Left lobe of liver (tissue), 2 donors: ENCODE measurements at regions not wholly inside any gene's neighbourhood (a gene's known extent, or its start where the extent isn't known, plus 50 kb on each side); places are given as distances from the start of the nearest gene placed in this dataset.
A peak's percentile ranks its signal among the peaks of the same experiment; 100 is the strongest.

Experiments
- ATAC-seq: fragments of 200-7000 bp; cut with Tn5 transposase; one replicate; pipeline ENCODE4 v1.9.1; 2020; ENCODE audit warnings: mild to moderate bottlenecking, moderate library complexity
- DNase-seq: peaks from one replicate; pipeline ENCODE4 v3.0.0-alpha.2; 2020; ENCODE audit warnings: low spot score
- donor health status: DM: no; HTN: no; CAD: no; lungs with moderate emphysema.
- donor health status: DM: no; HTN: yes; CAD: no.

DNA sequence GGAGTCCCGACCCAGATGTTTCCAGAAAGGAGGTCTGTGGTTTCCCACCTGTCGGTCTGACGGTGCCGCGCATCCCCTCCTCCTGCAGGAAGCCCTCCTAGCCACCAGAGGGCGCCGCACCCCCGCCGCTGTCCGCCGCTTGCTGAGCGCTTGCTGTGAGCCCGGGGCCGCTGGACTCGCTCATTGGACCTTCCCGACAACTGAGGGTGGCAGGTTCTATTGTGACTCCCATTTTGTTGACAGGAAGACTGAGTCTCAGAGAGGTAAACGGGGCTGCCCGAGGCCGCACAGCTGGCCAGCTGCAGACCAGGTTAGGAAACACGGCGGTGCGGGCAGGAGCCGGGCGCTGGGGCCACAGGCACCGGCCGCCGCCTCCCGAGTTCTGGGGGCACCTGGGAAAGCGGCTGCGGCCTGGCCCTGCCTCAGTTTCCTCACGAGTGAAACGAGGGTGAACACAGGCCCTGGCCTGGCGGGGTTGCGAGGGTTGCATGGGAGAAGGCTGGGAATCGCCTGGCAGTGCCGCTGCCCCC, 191.1 kb upstream of the CIBAR2 start:
- DNase-seq (peak; percentile 69), ATAC-seq (peak; percentile 54)

DNA sequence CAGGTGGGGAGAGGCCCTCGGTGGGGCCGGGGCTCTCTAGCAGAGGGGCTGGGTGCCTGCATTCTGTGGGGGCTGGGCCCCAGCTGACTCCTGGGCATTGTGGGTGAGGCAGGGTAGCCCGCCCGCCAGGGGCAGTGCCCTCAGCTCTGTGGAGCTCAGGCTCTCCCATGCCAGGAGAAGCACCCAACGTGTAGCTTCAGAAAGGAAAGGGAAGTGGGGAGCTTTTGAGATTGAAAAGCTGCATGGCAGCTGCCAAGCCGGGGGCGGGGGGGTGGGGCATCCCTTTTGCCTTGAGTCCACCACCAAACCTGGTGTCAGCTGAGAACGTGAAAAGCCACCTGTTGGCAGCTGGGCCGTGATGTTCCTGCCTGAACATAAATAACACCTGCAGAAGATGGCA, 192.1 kb upstream of the CIBAR2 start:
- no peak for DNase-seq
- no peak for ATAC-seq

DNA sequence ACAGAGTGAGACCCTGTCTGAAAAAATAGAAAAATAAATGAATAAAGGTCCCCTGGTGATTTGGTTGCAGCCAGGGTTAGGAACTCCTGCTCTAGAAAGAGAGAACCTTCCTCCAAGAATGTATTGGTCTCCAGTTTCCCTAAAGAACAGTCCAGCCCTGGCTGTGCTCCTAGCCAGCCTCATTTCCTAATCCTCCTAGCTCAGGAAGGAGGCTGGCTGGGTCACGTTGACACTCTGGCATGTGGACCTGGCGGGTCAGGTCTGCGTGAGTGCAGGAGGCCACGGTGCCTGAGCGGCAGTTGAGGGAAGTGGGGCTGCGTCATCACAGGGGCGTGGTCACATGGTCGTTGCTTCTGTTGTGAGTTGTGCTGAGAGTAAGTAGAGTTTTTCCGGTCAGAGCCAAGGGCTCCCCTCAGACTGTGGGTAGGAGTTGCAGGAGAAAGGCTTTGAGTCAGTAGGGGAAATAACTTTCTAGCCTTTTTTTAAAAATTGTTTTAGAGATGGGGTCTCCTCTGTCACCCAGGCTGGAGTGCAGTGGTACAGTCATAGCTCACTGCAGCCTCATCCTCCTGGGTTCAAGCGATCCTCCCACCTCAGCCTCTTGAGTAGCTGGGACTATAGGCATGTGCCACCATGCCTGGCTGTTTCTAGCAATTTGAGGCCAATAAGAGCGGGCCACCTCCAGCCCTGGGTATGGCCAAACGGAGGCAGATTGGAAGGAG, 194.0 kb upstream of the CIBAR2 start:
- ATAC-seq: peak; percentile 76
- peak; percentile 95 for DNase-seq

DNA sequence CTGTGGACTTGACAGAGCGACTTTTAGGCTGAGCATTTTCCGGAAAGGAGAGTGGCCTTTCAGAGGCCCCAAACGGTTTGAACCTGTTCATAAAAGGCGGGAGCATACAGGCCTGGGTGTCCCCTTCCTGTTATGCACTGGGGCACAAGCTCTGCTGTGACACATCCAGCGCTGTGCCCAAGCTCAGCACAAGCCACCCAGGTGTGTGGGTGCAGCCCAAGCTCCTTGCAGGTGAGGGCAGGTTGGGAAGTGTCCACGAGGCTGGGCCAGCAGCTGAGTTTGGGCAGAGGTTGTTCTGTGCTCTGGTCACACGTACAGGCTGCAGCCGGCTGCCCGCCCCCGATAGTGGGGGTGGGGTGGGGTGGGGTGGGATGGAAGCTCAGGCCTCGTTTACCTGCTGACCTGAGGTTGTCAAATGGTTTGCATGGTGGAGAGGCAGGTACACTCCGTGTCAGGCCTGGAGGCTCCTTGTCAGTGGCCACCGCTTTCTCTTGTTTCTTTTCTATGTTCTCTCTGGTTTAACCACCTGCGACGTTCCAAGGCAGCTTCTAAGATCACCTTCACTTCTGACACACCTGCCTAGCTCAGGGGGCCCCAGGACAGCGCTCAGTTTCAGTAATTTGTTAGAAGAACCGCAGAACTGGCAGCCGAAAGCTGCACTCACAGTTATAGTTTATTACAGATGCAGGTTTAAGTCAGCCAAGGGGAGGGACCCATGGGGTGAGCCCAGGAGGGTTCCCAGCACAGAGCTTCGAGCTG, 194.7 kb upstream of the CIBAR2 start:
- ATAC-seq: peak; percentile 11
- no peak for DNase-seq

DNA sequence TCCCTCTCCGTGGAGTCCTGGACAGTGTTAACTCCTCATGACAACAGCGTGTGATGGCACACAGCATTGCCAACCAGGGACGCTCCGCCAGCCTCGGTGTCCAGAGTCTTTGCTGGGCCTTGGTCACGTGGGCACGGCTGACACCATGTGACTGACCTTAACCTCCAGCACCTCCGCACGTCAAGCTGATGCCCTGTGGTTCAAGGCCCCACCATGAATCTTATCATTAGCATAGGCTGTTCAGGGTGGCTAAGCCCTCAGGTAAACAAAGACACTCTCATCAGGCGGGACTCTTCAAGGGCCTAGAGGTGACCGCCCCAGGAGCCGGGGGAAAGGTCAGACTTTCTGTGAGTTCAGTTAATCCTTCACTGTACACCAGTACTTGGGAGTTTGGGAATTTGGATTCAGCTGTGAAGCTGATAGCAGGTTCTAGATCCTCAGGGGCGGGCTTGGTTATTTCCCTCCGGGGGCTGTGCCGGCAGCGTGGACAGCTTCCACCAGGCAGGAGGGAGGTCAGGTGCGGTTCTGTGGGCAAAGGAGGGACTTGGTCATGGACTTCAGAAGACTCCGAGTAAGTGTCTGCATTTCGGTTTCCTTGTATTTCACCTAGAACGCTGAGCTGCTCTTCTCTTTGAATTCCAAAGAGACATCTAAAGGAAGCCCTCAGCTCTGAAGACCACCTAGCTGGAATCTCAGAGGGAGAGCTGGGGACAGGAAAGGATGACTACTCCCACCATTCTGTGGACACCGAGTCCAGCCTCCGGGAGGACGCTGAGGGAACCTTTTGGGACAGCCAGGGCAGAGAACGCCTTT, 195.5 kb upstream of the CIBAR2 start:
- DNase-seq: peak; percentile 88
- ATAC-seq: peak; percentile 67

DNA sequence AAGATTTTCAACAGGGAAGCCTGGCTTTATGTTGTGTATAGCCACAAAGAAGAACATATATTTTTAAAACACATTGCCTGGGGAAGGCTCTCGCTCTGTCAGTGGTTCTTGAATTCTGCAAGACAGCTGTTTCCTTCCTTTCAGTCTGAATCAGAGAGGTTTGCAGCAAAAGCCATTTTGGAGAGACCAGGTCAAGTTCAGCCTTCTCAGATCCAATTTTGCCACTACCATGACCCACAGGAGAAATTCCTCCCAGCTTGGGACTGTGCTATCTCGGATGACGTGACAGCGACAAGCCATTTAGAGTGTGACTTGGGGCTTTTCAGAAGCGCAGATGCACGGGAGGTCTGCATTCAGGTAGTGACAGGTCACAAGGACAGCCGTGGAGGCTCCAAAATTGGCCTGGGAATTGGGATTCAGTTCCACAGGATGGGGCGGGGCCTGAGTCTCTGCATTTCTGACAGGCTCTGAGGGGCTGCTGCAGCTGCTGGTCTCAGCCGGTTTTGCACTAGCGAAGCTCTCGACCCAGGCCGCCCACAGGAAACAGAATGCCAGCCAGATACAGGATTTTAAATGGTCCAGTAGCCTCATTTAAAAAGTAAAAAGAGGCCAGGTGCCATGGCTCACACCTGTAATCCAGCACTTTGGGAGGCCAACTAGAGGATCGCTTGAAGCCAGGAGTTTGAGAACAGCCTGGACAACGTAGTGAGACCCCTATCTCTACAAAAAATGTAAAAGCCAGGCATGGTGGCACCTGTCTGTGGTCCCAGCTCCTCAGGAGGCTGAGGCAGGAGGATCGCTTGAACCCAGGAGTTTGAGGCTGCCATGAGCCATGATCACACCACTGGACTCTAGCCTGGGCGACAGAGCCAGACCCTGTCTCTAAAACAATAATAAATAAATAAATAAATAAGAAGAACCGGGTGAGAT, 196.6 kb upstream of the CIBAR2 start:
- ATAC-seq: no peak
- DNase-seq: no peak

DNA sequence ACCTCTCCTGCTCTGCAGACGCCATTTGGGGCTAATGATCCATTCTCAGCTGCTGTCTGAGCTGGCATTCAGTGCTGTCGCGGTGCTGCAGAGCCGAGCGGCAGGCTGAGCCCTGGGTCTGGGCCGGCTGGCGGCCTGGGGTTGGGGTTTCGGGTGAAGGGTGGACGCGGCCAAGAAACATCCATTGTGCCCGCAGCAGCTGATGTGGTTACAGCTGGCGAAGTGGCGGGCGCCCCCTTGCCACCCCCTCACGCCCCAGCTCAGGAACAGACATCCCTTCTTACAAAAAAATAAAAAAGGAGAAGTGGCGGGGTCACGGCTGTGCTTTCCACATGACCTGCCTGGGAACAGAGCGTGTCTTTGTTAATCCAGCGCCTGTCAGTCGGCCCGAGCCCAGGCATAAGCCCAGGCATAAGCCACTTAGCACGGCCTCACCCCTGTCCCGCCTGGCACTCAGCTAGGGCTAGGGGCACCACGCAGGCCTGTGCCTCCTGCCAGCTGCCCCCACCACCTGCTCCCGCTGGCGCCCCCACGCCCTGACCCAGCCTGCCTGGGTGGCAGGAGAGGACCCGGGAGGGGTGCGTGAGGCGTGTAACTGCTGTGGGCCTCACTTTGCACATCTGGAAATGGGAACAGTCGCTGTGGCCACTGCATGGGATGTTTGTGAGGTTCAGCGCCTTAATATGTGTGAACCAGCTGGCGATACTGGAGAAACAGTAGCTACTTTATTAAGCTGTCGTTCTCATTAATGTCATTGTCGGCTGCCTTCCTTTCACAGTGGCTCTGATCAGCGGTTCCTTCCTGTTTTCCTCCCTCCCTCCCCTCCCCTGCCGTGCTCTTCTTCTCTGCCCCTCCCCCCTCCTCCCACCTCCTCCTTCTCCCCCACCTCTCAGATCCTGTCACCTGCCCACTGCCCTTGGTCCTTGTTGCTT, 197.7 kb upstream of the CIBAR2 start:
- DNase-seq (no peak), ATAC-seq (peak; percentile 8)

DNA sequence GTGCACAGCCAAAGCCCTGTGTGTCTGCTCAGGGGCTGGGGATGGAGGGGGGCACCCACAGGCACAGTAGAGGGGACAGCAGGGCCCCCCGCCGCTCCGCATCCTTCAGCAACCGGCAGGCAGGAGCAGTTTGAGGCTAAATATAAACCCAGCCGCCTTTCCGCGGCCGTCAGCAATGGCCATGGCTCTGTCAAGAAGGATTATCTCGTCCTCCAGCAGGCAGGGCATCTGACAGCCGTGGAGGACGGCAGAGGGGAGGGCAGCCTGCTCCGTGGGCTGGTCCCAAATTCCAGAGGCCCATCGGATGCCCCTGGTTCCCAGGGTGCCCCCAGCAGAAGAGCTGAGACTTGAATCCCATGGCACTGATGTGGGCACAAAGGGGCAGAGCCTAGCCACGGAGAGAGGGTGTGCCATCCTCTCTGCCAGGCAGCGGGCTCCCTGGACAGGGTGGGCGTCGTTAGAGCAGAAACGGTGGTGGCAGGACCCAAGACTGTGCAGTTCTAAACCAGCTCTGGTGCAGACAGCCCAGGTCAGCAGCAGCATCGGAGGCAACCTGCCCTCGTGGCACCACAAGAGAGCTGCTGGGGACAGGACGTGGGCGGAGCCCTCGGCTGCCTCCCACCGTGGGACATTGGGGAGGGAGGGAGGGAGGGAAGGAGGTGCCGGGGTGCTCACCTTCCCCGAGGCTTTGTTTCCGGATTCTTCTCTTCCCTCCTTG, 198.8 kb upstream of the CIBAR2 start:
- ATAC-seq (no peak), DNase-seq (no peak)

DNA sequence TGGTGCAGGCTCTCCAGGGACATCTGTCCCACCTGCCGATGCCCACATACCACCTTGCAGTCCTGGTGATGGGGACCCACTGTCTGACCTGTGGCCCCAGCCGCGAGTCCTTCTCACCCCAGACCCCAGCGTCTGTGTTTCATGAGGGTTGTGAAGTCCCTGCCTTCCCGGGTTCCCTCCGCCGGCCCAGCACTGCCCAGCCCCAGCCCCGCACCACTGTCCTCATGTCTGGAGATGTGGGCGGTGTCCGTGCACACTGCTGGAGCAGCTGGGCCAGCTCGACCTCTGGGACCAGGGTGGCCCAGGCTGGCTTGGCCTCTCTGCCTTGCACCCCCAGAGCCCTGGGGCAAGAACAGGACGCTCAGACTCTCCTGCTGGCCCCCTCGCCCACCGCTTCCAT, 199.5 kb upstream of the CIBAR2 start:
- ATAC-seq (no peak), DNase-seq (no peak)

DNA sequence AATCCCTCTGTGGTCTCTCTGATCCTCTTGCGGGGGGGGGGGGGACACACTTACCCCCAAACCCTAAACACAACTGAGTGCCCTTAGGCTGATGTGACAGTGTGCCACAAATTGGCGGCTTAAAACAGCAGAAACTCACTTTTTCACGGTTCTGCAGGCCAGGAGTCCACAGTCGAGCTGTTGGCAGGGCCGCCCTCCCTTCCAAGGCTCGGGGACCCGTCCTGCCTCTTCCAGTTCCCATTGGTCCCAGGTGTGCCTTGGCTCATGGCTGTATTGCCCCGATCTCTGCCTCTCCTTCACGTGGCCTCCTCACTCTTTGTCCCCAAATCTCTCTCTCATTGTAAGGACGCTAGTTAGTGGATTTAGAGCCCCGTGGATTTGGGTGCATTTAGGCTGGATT, 199.9 kb upstream of the CIBAR2 start:
- DNase-seq: no peak
- ATAC-seq: no peak

DNA sequence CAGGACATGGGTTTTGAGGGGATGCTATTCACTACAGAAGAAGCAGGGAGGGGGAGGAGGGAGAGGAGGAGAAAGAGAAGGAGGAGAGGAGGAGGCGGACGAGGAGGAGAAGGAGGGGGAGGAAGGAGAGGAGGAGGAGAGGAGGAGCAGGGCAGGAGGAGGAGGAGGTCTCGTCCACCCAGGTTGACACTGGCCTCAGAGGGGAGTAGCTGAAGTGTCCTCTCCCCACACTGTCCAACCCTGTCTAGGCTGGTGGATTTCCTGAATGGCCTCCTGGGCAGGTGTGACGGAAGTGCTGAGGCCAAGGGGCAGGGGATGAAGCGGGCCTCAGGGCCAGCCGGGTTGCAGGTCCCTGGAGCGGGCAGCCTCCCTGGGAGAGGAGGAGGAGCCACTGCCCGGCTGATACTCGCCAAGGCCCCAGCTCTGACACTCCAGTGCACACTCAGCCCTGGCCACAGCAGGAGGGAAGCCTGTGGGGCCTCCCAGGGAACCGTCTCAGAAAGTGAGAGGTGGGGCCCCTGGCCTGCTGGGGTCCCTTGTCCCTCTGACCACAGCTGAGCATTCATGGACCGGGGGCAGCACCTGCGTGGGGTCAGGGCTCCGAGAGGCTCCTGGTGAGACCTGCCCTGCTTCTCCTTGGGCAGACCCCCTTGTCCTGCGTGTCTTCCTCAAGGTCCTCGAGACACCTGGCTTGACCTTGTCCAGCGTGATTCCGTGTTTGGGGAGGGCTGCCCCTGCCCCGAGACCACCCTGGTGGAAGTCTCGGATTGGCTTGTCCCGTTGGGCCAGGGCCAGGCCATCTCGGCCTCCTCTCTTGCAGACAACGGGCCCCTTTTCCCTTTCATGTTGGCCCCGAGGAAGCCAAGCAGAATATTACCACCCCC, 200.6 kb upstream of the CIBAR2 start:
- no peak for ATAC-seq
- no peak for DNase-seq

DNA sequence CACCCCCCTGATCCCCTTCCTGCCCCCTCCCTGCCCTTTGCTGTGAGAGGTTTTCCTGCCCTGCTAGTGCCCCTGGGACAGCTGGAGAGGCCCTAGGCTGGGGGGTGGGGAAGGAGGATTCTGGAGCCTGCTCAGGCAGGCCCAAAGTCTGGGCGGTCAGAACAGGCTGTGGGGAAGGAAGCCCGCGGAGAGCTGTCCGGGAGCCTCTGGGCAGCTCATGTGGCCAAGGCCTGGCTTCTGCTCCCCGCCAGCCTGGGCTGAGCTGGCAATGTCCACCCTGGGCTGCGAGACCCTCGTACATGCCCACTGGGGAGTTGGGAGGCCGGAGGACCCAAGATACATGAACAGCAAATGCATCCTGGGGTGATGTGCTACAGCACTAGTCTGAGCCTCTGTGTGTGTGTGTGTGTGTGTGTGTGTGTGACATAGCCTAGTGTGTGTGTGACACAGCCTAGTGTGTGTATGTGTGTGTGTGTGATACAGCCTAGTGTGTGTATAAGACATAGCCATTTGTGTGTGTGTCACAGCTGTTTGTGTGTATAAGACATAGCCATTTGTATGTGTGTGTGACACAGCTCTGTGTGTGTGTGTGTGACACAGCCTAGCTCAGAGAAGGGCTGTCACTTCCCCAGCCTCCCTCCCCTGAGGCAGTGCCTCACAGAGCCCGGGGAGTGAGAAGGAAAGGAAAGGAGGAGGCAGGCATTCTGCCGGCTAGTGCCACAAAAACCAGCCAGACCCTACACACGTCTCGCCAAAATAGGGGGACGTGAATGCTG, 201.4 kb upstream of the CIBAR2 start:
- no peak for DNase-seq
- ATAC-seq: no peak

DNA sequence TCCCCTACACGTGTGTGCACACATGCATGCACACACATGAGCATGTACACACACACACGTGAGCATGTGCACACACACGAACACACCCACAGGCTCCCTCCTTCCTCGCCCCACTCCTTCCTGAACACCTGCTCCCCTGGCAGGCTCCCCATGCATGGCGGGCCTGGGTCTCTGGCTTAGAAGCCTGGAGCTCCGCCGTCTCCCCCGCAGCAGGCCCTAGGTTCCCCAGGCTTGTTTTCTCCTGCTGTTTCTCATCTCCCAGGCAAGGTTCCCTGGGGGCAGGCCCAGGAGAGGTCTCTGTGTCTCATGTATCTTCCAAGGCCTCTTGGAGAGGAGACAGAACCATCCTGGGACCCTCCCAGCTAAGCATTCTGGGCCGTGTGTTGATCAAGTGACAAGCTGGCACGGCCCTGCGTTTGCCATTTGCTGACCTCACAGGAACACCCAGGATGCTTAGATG, 202.3 kb upstream of the CIBAR2 start:
- DNase-seq (no peak), ATAC-seq (no peak)

DNA sequence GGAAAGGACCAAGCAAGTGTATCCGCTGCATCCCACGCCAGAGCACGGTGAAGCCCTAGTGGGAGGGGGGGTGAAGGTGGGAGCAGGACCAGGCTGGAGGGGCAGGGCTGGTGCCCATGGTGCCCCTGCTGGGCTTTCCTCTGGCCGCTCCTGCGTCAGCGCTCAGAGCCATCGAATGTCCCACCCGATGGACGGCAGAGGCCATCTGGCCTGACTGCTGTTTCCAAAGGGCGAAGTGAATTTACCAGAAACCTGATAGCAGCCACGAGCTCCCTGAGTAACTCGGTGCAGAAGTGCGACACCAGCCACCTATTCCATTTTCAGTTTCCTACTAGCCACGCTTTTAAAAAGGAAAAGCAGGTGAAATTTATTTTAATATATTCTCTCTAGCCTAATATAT, 203.6 kb upstream of the CIBAR2 start:
- ATAC-seq (no peak), DNase-seq (no peak)

DNA sequence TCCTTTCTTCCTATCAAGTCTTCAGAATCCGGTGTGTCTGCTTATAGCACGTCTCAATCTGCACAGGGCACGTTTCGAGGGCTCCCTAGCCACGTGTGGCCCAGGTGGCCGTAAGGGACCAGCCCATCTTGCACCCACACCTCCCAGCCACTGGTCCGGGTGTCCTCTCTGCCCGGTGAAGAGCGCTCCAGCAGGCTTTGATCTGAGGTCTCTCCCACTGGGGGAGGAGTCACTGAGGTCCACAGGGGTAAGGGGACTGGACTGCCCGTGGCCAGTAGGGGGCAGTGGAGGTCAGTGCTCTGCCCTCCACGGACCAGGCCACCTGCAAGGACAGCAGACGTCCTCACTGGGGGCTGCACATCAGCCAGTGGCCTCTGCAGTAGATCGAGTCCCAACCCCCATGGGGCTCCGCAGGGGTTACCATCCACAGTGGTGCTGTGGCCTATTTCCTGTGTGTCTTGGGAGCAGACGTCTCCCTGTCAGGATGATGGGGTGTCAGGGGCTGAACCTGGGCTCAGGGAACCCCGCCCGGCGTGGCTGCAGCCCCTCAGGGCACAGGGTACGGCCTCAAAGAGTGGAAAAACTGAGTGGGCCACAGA, 204.1 kb upstream of the CIBAR2 start:
- ATAC-seq (peak; percentile 97), DNase-seq (peak; percentile 76)

DNA sequence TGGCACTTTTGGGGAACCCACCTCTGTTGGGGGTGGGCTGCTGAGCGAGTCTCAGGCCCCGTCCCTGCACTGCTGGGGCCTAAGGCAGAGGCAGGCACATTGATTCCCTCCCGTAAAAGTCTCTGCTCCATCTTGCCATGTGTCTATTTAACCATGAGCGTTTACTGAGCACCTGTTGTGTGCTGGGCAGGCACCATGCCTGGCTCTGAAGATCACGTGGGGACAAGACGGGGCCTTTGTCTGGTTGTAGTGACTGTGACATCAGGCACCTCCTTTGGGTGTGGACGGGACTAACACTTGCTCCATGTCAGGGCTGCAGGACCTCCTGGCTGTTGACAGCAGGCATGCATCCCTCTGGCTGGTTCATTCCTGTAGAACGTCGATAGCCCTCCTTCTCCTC, 204.7 kb upstream of the CIBAR2 start:
- no peak for ATAC-seq
- DNase-seq: no peak
